ENCODE measurements at regions not wholly inside any gene's neighbourhood (a gene's known extent, or its start where the extent isn't known, plus 50 kb on each side); places are given as distances from the start of the nearest gene placed in this dataset.

DNA sequence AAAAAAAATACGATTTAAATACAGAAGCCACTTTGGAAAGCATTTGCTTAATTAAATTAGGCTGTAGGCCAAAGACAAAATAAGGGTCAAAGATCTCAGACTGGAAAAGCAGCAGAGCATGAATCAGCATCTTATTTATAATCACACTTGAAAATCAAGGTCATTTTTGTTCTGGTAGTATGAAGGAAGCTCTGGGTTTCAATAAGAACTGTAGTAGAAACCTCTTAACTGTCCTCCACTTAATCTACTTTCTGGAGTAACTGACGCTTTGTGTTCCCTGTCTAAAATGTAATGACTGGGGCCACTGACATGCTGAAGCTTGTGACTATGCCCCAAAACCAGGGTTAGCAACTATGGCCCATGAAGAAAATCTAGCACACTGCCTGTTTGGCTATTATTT is 450.7 kb upstream of the ZP4 start:
- 54 to 70% methylated on average over 2 of the region's 2 CpGs for WGBS, 2 donors
- Histone ChIP-seq H3K36me3 (no peaks in the 10 kb centered on the region), H3K4me3 (replicated peaks in 1 of 3) (no peak overlapping the region), H3K9me3 (no peaks in the 10 kb centered on the region), H3K4me1 (no peaks in the 10 kb centered on the region), H3K27me3 (no peaks in the 10 kb centered on the region), H3K27ac (no peak overlapping the region)
- TF ChIP-seq CTCF (IDR thresholded peaks at IDR 0.05) (no peak), POLR2A (IDR thresholded peaks at IDR 0.05) (no peak)
- intact Hi-C loops (cut with DNase I), result no loop called here
- DNase-seq, result no peak

- intact Hi-C loops (cut with DNase I), result no loop called here
- H3K27ac ChIP-seq, result no peak overlapping the region
- DNase-seq, result no peak
- H3K27me3 ChIP-seq, result no peaks in the 10 kb centered on the region
- no peak overlapping the region for H3K4me3 ChIP-seq (replicated peaks in 1 of 3)
- no peaks in the 10 kb centered on the region for H3K36me3 ChIP-seq
- WGBS, 2 donors, result 81 to 87% methylated on average over 7 of the region's 7 CpGs
- H3K9me3 ChIP-seq, result no peaks in the 10 kb centered on the region
- TF ChIP-seq POLR2A (IDR thresholded peaks at IDR 0.05) (no peak), CTCF (IDR thresholded peaks at IDR 0.05) (no peak)
- H3K4me1 ChIP-seq, result no peaks in the 10 kb centered on the region
Measured at GRCh38 chr1:238340989-238341388, 450.3 kb upstream of the ZP4 start.

DNA sequence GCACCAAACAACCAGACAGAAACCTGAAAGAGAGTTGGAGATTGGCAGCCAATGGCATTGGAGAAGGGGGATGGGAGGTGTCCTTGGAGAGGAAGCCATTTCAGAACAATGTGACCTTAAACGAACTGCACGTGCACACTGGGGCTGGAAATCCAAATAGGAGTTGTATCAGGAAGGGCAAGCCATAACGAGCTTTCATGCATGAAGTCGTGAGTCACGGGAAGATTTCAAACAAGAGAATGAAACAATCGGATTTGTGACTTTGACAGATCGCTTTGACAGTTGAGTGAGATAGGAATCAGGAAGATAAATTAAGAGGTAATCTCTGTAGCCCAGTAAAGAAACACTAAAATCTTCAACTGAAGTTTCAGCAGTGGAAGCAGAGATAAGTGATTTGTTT is 445.8 kb upstream of the ZP4 start:
- no peaks in the 10 kb centered on the region for H3K4me1 ChIP-seq
- no peaks in the 10 kb centered on the region for H3K27me3 ChIP-seq
- H3K9me3 ChIP-seq, result no peaks in the 10 kb centered on the region
- TF ChIP-seq POLR2A (IDR thresholded peaks at IDR 0.05), result no peak
- no peak for TF ChIP-seq CTCF (IDR thresholded peaks at IDR 0.05)
- WGBS, 2 donors, result 71 to 79% methylated on average over 7 of the region's 7 CpGs
- H3K36me3 ChIP-seq, result no peaks in the 10 kb centered on the region
- no peak for DNase-seq
- no peak overlapping the region for H3K27ac ChIP-seq
- intact Hi-C loops (cut with DNase I), result no loop called here
- no peak overlapping the region for H3K4me3 ChIP-seq (replicated peaks in 1 of 3)

DNA sequence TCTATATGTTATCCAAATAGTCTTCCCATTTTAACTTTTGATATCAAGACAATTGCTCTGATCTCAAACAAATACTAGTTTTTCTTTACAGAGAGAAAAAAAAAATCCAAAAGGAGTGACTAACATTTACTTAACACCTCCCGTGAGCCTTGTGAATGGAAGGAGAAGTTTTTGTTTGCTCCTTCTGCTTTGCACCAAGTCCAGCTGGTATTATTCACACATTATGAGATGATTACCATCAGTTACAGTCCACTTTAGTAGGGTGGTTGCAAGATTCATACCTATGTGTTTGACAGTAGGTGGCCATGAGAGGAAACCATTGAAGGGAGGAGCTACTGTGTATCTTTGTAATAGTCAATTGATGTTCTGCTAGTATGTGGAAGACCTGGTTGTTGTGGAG is 443.4 kb upstream of the ZP4 start:
- Histone ChIP-seq H3K9me3 (no peaks in the 10 kb centered on the region), H3K36me3 (no peaks in the 10 kb centered on the region), H3K27me3 (no peaks in the 10 kb centered on the region), H3K4me3 (replicated peaks in 1 of 3) (no peak overlapping the region), H3K4me1 (no peaks in the 10 kb centered on the region), H3K27ac (no peak overlapping the region)
- intact Hi-C loops (cut with DNase I), result no loop called here
- WGBS, 2 donors, result 82 to 93% methylated on average over 1 of the region's 1 CpG
- TF ChIP-seq POLR2A (IDR thresholded peaks at IDR 0.05), result no peak
- TF ChIP-seq CTCF (IDR thresholded peaks at IDR 0.05), result no peak
- DNase-seq, result no peak

GRCh38 chr1:238331557-238331956 is 440.8 kb upstream of the ZP4 start:
- Histone ChIP-seq H3K4me3 (replicated peaks in 1 of 3) (no peak overlapping the region), H3K9me3 (no peaks in the 10 kb centered on the region), H3K4me1 (no peaks in the 10 kb centered on the region), H3K27ac (no peak overlapping the region), H3K36me3 (no peaks in the 10 kb centered on the region), H3K27me3 (no peaks in the 10 kb centered on the region)
- intact Hi-C loops (cut with DNase I), result no loop called here
- TF ChIP-seq POLR2A (IDR thresholded peaks at IDR 0.05), result no peak
- no peak for TF ChIP-seq CTCF (IDR thresholded peaks at IDR 0.05)
- DNase-seq, result no peak
